Activated CD4-positive, alpha-beta T cell treated with anti-CD3 and anti-CD28 coated beads, Interleukin-2, amount 50 U/mL, for 1 hour (primary cell): ENCODE measurements at regions not wholly inside any gene's neighbourhood (a gene's known extent, or its start where the extent isn't known, plus 50 kb on each side); places are given as distances from the start of the nearest gene placed in this dataset.

Experiments
- DNase-seq: peaks from one replicate; pipeline ENCODE4 v3.0.0-alpha.2; 2020

DNA sequence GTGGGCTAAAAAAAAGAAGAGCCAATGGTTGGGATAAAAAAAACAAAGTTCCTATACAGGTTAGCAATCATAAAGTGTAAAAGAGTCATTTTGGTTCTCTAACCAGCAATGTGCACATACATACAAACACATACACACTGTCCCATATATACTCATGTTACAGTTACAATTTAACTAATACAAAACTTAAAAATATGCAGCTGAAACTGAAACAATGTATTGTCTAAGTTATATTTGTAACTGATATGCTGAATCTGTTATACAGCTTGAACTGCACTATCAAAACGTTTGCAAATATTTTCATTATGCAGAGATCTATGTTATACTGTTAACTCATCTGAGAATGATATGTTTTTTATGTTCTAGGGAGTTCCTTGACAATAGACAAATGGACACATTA, 173.7 kb downstream of the KLF12 start:
- no peak for DNase-seq

DNA sequence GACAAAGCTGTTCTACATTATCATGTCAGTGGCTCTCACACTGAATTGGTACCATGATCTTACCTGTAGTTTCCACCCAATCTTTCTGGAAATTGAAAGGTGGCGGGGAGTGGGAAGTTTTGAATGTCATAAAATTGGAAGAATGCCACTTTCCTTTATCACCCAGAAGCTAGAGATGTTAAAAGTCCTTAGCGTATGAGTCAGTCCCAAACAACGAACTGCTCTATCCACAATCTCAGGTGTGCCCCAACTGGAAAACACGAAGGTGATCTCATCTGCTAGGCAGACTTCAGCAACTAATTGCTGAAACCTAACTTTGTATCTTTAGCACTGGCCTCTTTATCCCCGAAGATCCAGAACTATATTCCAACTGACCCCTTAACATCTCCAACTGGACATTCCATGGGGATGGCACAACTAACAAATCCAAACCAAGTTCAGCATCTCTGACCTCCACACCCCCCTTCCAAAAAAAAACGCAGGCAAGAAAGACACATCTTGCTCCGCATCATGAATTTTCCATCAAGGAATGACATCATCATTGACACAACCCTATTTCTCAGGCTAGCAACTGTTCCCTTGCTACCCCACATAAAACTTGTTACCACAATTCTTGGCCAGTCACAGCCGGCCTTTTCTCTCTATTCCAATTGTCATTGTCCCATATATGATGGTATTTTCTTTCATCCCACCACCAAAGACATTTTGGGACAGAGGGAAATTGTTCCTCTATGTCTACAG, 175.4 kb downstream of the KLF12 start:
- DNase-seq, result no peak

DNA sequence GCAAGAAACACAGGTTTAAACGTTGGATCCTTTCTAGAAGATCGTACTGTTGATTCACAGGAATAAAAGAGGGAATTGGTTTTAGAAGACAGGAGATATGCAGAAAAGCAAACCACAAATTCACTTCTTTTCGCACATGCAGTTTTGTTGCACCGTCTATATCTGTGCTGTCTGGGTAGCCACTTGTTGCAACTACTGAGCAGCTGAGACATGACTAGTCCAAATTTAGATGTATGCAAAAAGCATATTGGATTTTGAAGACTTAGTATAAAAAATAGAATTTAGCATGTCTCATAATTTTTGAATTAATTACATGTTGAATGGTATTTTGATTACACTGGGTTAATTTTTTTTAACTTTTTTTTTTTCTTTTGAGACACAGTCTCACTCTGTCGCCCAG, 176.3 kb downstream of the KLF12 start:
- DNase-seq, result no peak

DNA sequence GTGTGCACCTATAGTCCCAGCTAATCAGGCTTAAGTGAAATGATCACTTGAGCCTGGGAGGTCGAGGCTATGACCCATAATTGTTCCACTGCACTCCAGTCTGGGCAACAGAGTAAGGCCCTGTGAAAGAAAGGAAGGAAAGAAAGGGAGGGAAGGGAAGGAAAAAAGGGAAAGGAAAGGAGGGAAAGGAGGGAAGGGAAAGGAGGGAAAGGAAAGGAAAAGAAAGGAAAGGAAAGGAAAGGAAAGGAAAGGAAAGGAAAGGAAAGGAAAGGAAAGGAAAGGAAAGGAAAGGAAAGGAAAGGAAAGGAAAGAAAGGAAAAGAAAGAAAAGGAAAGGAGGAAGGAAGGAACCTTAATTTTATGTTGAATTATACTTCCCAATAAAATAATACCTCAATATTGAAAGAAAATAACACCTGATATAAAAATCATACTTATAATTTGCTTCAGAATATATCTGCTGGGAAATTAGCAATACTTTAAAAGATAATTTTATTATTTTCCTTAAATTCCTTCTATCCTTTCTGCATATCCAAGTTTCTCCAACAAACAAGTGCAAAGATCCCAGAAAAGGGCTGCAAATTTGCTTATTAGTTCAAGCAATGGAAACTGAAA, 177.3 kb downstream of the KLF12 start:
- no peak for DNase-seq

DNA sequence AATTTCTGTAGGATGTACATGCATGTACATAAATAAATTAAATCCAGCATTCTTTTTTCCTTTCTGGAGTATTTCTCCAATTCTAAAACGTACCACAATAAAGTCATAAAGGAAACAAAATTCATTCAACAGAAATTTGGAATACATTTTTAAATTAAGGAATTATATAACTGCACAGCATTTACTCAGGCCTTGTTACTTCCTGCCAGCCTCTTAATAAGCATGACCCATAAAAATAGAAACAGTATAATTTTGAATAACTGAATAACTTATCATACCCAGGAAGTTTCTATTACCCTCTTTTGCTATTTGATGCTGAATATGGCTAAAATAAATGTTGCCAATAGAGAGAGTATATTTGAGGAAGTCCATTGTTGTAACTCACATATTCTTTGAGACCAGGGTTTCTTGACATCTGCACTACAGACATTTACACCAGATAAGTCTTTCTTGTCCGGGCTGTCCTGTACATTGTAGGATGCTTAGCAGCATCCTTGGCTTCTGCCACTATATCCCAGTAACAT, 178.2 kb downstream of the KLF12 start:
- no peak for DNase-seq

DNA sequence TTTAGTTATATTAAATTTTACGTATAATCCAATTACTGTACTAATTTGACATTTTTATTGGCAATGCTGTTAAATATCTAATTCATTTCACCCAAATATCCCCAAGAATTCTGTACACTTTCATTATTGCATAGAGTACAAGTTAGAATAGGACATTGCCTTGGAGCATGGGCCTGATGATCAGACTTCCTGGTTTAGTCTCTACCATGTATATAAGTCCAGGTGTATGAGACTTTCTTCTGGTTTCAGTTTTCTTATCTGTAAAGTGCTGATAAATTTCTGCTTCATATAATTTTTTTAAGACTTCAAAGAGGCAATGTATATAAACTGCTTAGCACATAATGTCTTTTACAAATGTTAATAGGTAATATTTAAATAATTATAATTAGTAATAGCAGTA, 179.4 kb downstream of the KLF12 start:
- DNase-seq, result no peak

DNA sequence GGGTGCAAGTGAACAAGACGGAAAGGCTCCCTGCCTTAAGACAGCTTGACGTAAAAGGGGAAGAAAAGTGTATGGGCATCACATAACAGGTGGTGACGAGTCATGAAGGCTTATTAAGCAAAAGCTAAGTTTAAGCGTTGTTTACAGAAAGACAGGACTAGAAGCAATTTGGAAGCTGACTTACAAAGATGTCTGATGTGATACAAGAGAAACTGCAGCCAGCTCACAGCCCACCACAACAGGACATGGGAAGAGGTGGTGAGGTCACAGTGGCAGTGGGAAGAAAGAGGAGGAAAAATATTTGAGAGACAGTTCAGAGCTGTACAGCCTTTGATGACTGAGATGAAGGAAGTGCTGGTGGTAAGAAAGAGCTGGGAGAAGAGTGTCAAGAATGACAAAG, 181.6 kb downstream of the KLF12 start:
- DNase-seq, result no peak

DNA sequence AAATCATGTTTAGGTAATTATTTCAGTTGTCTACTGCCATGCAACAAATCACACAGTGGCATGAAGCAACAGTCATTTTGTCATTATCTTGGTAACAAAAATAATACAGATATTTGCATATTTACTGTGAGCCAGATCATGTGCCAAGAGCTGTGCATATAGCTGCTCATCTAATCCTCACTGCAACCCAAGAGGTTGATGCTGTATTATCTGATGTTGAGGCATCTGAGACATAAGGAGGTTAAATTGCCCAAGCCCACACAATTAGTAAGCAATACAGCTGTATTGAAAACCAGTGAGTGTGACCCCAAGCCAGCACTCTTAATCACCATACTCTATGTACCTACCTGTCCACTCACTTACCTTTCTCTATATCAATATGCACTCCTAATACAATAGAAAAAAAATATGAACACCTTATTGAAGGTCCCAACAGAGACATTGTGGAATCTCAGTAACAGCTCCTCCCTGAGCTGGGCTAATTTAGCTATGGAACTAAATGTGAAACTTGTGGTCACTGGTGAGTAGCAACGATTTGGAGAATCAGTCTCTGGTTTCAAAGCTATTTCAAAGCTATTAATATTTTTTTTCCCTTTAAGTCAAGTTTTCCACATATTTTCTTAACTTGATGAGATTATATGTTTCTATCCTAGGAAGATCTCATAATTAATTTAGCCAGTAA, 185.2 kb downstream of the KLF12 start:
- DNase-seq, result no peak

DNA sequence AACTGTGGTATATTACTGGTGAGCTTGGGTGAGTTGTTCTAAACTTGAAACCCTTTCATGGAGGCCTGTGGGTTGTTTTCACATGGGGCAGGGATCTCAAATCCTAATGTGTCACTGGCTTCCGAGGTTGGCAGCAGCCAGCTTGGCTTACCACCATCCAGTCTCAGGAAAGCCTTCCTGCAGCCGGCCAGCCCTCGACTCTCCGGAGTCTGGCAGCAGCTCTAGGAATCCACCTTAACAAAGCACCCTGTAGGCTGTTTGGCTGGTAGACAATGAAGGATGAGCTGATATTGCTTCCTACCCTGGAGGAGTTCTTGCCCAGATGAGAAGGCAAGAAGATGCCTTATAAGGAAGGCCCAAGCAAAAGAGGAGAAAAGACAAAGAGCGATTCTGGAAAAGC, 188.3 kb downstream of the KLF12 start:
- no peak for DNase-seq

DNA sequence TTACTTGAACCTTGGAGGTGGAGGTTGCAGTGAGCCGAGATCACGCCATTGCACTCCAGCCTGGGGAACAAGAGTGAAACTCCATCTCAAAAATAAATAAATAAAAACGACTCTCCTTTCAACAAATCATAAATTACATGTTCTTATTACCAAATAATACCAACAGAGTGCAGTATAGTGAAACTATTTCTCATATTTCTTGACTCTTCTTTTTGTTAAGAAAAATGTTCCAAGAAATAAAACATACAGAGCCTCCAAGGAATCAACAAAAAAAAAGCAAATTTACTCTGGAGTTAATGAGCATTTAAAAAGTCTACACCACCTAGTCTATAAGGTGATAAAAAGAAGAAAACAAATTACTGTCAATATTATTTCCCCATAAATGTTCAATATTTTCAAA, 188.8 kb downstream of the KLF12 start:
- no peak for DNase-seq

DNA sequence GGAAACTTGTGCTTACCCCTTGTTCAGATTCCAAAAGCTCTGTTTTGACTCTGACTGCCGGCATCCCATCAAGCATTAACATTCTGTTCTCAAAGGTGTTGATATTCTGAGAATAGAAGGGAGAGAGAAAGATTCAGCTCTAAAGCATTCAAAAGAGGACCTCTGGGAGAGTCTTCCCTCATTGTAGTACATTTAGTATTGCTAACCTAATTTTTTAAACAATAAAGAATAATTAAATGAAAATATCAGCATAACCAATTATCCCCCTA, 190.3 kb downstream of the KLF12 start:
- no peak for DNase-seq

DNA sequence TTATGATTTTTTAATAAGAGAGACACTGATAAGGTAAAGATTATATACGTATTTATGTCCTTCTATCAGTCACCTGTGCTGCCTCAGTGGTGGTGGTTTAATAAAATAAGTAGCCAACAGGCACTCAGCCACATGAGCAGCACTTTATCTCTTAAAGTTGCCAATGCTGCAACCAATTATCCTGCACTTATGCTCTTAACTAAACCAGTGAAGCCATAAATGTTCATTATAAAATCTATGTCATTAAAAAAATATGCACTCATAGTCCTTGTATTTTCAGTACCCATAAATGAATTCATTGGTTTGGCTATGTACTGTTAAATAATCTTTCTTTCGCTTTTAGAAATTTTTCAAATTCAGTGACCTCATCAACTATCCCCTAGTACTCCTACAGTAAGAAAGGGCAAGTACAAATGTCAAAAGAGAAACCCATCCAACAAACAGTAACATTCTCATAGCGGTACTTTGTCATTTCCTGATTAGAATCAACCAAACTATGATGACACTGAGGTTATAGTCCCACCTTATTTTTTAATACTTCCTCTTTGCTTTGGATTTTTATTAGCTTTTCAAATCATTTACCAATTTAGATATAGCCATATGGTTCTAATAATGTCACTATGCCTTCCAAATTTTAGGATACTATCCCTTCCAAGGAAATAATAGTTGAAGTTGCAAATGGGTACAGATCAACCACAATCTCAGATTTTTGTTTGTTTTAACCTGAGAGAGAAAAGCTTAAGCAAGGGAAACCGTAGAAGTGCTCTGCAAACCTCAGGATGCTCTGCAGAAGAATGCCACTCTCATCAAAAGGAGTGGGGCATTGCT, 190.9 kb downstream of the KLF12 start:
- no peak for DNase-seq

DNA sequence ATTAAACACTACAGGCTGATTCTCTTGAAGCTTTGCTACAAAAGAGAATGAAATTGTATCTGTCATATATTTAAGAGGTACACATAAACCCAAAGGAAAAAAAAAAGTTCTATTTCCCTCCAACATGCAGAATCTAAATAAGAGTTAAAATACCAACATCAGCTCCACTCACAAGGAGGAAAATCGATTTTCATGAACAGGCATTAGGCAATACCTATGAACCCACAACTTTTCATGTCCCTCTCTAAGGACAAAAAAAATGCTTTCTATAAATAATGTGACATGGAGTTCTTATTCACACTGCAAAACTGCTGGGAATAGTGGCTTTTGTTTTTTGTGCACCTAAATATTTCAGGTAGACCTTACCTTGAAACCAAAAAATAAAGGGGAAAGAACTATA, 192.5 kb downstream of the KLF12 start:
- no peak for DNase-seq

DNA sequence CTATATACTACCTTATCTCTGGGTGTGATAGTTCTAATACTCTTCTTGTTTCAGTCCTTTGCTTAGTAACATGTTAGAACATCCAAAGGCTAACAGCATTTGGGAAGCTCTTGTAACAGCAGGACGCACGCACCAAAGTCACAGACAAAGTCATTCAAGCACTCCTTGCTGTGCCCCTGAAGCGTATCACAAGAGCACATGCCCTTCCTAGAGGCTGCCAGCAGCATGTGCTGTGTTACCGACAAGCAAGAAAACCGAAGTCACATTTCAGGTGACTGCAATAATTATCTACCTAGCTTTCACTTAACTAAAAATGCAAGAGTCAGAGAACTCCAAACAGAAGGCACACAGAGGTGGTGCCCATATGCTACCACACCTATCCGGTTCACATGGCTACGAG, 194.1 kb downstream of the KLF12 start:
- no peak for DNase-seq

DNA sequence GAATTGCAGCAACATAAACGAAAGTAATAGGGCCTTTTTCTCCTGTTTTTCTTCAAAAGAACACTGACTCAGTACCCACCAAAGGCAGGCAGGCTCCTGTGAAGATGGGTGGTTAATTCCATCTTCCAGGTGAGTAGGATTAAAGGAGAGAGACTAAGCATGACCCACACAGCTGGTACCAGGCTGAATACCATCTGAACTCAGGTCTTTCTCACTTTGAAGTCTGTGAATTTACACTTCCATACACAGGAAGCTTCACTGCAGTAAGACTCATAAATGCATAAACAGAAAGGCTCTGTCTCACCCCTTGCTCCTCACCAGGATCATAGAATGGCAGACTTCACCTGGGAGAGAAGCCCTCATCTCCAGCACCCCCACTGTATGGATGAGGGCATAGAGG, 194.6 kb downstream of the KLF12 start:
- DNase-seq, result no peak

DNA sequence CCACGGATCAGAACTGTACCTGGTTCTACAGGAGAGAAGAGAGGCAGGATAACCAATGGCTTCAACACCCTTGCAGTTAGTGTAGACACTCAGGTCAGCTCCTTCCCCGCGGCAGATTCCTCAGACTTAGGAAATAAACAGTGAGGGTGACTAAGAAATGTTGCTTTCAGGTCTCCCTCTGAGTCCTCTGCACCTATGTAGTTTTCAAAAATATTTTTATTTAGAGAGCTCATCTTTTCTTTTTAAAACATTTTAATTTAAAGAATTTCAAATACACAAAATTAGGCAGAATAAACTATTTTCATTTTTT, 195.2 kb downstream of the KLF12 start:
- no peak for DNase-seq

DNA sequence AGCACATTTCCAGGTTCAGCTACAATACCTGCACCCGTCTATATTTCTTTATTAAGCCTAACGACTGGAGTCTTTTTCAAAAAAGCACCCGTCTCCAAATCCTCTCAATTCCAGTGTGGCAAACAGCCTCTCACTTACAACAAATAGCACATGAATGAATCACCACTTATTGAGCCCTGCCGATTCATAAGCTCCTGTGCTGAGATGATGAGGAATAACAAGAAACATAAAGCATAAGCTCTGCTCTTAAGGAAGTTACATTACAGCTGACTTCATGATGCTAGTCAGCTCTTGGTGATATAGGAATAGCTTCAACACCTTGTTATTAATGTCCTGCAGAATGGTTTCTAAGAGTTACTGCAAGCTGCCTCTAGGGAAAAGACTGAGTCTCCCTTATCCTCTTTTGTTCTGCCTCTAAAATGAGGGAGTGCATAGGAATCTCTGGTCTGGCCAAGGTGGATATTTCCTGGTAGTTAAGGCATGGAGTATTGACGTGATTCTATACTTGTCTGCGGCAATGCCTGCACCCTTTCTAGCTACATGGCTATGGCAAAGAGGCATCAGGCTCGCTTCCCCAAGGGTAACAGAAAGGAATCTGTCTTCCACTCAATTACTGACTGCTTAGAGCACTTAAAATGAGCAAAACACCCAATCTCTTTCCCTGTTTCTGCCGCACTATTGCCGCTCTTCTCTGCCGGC, 195.7 kb downstream of the KLF12 start:
- no peak for DNase-seq

DNA sequence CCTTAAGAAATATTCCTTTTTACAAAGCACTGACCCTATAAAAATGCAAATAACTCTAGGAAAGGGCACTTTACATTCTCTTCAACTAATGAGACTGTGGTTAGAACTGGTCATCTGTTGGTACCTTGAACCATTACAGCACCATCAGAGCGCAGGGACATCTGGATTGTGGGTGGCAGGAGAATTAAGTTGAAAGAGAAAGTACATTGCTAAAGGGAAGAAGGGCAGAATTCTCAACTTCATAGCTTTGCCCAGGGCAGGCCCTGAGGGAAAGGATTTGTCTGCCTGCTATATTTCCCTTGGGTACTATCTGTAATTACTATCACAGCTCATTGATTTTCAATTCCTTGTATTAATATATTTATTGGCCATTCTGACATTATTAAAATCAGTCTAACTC, 196.8 kb downstream of the KLF12 start:
- no peak for DNase-seq

DNA sequence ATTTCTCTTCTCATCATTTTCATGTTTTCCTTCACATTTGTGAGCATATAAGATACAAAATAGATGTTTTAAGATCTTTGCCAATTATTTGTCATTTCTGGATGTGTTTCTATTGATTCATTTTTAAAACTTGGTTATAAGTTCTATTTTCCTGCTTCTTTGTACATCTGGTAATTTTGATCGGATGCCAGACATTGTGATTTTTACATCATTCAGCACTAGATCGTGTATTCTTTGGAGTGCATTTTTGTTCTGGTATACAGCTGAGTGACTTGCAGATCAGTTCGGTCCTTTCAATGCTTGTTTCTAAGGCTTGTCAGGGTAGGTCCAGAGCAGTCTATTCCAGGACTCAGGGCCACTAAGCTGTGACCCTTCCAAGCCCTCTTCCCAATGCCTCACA, 198.2 kb downstream of the KLF12 start:
- no peak for DNase-seq

DNA sequence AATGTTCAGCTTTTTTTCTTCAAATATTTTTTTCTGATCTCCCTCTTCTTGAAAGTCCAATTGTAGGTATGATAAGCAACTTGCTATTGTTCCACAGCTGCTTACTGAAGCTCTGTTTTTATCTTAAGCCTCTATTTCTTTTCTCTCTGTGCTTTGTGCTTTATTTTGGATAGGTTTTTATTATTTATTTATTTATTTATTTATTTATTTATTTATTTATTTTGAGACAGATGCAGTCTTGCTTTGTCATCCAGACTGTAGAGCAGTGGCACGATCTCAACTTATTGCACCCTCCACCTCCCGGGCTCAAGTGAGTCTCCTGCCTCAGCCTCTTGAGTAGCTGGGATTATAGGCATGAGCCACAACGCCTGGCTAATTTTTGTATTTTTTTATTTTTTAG, 199.4 kb downstream of the KLF12 start:
- DNase-seq, result no peak

DNA sequence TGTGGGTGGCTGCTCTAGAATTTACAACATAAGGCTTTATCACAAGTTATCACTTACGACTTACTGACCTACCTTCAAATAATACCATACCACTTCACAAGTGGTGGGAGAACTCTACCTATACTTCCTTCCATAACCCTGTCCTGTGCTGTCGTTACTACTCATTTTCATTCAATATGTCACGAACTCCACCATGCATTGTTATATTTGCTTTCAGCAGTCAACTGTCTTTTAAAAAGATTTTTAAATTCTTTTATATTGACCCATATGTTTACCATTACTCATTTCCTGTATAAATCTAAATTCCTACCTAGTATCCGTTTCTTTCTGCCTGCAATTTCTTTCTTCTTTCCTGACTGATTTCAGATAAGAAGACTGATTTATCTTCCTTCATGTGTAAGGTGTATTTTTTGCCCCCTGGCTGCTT, 200.0 kb downstream of the KLF12 start:
- no peak for DNase-seq

DNA sequence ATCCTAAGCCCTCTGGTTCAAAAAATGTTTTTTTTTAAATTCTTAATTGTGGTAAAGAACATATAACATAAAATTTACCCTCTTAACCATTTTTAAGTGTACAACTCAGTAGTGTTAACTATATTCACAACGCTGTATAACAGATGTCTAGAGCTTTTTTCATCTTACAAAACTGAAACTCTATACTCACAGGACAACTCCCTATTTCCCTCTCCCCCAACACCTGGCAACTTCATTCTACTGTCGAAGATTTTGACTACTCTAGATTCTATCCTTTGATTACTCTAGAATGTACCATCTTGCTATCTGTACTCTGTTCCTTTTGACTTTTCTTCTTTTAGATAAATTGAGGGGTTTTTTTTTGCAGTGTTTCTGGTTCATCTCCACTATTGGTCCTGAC, 200.4 kb downstream of the KLF12 start:
- DNase-seq, result no peak

DNA sequence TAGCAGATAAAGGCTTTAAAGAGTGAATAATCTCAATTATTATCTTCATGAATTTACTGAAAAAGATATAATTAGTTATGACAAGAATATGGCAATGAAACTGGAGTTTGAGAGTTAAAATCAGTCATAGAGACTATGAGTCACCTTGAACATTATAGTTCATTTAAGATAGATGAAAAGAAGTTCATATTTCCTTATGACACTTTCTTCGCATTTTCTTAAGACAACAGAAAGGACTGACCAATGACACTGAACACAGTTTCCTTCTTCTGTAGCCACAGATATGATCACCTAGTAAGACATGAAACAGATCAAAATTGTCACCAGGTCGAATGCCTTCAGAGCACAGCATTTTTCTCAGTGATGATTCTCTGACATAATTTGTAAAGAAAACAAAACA, 202.1 kb downstream of the KLF12 start:
- DNase-seq, result no peak
